ENCODE measurements at regions not wholly inside any gene's neighbourhood (a gene's known extent, or its start where the extent isn't known, plus 50 kb on each side); places are given as distances from the start of the nearest gene placed in this dataset.
A peak's percentile ranks its signal among the peaks of the same experiment; 100 is the strongest.
"Not testable (repeated sequence)": the region's sequence is repeated elsewhere in the genome, so short reads cannot be mapped to it uniquely, and the experiment has no call there.

DNA sequence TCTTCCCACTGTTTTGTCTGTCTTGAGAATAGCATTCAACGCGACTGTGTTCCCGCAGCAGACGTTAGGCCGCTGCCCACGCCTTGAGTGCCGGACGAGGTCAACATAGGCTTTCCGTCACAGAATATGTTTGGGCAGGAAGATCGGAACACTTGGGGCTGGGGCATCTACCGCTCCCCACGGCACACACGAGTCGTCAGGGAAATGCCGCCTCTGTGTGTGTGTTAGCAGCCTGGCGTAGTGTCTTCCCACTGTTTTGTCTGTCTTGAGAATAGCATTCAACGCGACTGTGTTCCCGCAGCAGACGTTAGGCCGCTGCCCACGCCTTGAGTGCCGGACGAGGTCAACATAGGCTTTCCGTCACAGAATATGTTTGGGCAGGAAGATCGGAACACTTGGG, 164.4 kb downstream of the PLS3 start:
- TF ChIP-seq POLR2AphosphoS5 (IDR thresholded peaks at IDR 0.05): peak in 1 of 4 donors; percentile 52
- intact Hi-C loops (cut with DNase I); DNase-seq; H3K27me3 ChIP-seq; H3K36me3 ChIP-seq; H3K27ac ChIP-seq; H3K4me1 ChIP-seq; H3K9me3 ChIP-seq; H3K4me3 ChIP-seq: not testable (repeated sequence)
- no CpG with 5 or more reads among the region's 26 CpGs for WGBS, 2 donors

DNA sequence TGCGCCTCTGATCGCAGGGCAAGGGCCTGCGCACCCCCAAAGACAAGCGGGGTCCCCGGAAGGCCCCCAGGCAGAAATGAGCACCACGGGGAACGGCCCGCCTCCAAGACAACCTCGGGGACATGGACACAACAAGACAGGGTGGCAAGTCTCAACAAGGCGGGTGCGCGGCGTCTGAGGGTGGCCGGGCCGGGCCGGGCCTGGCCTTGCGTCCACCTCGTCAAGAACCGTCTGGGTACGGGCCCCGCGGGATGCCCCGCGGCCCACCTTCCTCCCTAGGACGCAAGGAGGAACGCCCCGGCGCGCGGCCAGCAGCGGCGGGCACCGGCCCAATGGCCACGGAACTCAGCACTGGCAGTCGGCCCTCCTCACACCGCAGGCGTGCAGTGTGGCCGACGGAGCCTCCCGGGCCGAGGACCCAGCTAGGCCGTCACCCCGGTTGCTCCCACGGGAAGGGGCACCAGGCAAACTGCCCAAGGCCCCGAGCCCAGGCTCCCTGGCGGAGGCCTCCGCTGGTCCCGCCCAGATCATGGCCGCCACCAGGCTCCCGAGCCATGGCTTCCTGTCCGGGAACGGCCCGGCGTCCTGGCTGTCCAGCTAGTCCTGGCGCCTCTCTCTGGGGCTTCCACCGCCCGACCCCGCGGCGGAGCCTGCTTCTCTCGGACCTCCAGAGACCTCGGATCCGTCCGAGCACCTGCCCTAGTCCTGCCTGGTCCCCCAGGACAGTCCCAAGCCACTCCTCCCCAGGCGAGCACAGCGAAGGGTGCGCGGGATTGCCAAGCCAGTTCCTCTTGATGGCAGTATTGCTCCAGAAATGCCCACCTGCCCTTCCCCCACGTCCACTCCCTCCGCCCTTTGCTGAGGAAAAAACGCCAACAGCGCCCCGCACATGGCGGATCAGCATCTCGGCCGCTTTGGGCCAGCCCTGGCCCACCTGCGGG, 167.1 kb downstream of the PLS3 start:
- H3K4me1 ChIP-seq; H3K27me3 ChIP-seq; H3K9me3 ChIP-seq; intact Hi-C loops (cut with DNase I); H3K36me3 ChIP-seq: not testable (repeated sequence)
- Histone ChIP-seq H3K27ac (peak overlapping the region in 1 of 4 donors; percentile 68), H3K4me3 (peak overlapping the region in 1 of 4 donors; percentile 14)
- 88 to 97% methylated on average over 14 to 16 of the region's 77 CpGs for WGBS, 2 donors
- DNase-seq: peak; percentile 95

DNA sequence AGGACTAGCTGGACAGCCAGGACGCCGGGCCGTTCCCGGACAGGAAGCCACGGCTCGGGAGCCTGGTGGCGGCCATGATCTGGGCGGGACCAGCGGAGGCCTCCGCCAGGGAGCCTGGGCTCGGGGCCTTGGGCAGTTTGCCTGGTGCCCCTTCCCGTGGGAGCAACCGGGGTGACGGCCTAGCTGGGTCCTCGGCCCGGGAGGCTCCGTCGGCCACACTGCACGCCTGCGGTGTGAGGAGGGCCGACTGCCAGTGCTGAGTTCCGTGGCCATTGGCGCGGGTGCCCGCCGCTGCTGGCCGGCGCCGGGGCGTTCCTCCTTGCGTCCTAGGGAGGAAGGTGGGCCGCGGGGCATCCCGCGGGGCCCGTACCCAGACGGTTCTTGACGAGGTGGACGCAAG, 171.6 kb downstream of the PLS3 start:
- DNase-seq; H3K9me3 ChIP-seq; H3K36me3 ChIP-seq; H3K4me1 ChIP-seq; H3K4me3 ChIP-seq; H3K27me3 ChIP-seq; intact Hi-C loops (cut with DNase I); H3K27ac ChIP-seq: not testable (repeated sequence)
- WGBS, 2 donors: no CpG with 5 or more reads among the region's 39 CpGs
- TF ChIP-seq, protein P1, sequence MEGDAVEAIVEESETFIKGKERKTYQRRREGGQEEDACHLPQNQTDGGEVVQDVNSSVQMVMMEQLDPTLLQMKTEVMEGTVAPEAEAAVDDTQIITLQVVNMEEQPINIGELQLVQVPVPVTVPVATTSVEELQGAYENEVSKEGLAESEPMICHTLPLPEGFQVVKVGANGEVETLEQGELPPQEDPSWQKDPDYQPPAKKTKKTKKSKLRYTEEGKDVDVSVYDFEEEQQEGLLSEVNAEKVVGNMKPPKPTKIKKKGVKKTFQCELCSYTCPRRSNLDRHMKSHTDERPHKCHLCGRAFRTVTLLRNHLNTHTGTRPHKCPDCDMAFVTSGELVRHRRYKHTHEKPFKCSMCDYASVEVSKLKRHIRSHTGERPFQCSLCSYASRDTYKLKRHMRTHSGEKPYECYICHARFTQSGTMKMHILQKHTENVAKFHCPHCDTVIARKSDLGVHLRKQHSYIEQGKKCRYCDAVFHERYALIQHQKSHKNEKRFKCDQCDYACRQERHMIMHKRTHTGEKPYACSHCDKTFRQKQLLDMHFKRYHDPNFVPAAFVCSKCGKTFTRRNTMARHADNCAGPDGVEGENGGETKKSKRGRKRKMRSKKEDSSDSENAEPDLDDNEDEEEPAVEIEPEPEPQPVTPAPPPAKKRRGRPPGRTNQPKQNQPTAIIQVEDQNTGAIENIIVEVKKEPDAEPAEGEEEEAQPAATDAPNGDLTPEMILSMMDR (IDR thresholded peaks at IDR 0.05): peak in 1 of 4 experiments; percentile 23

DNA sequence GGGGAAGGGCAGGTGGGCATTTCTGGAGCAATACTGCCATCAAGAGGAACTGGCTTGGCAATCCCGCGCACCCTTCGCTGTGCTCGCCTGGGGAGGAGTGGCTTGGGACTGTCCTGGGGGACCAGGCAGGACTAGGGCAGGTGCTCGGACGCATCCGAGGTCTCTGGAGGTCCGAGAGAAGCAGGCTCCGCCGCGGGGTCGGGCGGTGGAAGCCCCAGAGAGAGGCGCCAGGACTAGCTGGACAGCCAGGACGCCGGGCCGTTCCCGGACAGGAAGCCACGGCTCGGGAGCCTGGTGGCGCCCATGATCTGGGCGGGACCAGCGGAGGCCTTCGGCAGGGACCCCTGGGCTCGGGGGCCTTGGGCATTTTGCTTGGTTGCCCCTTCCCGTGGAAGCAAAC, 174.3 kb downstream of the PLS3 start:
- H3K4me1 ChIP-seq; H3K27me3 ChIP-seq; H3K36me3 ChIP-seq; H3K9me3 ChIP-seq; intact Hi-C loops (cut with DNase I): not testable (repeated sequence)
- peak; percentile 83 for DNase-seq
- peak overlapping the region in 1 of 4 donors; percentile 81 for H3K27ac ChIP-seq
- 94% methylated on average over 14 of the region's 26 CpGs; no CpG with 5 or more reads in 1 of the 2 donors for WGBS, 2 donors
- H3K4me3 ChIP-seq: peak overlapping the region in 1 of 4 donors; percentile 47

Small RNA genes lying in the stretch of these regions (small RNA-seq; reads per million reads assigned to genes)
- gene AC005000.1: 0 to 0.22 (median 0) reads per million in 3 donors

All from sigmoid colon (tissue), 6 donors.